GM18520 (cell line): ENCODE measurements at regions not wholly inside any gene's neighbourhood (a gene's known extent, or its start where the extent isn't known, plus 50 kb on each side); places are given as distances from the start of the nearest gene placed in this dataset.
"Not testable (repeated sequence)": the region's sequence is repeated elsewhere in the genome, so short reads cannot be mapped to it uniquely, and the experiment has no call there.

Experiments
- ATAC-seq: cut with Tn5 transposase; IDR thresholded peaks from one replicate; pipeline ENCODE4 v1.9.1; 2021; ENCODE audit not compliant: unreplicated experiment

DNA sequence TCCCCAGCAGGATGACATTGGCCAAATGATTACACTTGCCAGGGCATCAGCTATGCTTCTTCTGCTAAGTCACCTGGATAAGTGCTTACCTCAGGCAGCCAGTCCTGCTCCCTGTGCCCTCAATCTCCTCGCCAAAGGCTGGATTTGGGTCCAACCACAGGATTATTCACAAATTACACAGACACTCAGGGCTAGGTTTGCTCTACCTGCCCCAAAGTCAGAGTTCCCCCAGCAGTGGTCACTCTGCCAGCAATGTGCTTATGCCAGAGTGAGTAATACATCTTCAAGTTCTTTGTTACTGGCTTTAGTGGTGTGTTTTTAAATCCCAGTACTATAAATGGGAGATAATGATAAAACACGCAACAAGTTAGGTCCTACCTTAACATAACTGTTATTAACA lies 189.7 kb upstream of the SEMA3D start:
- no peak for ATAC-seq

GRCh38 chr7:85356916-85357315 lies 170.1 kb upstream of the SEMA3D start:
- no peak for ATAC-seq

GRCh38 chr7:85343484-85343883 lies 156.6 kb upstream of the SEMA3D start:
- no peak for ATAC-seq

GRCh38 chr7:85342781-85343180 lies 155.9 kb upstream of the SEMA3D start:
- no peak for ATAC-seq

- no peak for ATAC-seq
Observed at GRCh38 chr7:85341973-85342372, 155.1 kb upstream of the SEMA3D start.

DNA sequence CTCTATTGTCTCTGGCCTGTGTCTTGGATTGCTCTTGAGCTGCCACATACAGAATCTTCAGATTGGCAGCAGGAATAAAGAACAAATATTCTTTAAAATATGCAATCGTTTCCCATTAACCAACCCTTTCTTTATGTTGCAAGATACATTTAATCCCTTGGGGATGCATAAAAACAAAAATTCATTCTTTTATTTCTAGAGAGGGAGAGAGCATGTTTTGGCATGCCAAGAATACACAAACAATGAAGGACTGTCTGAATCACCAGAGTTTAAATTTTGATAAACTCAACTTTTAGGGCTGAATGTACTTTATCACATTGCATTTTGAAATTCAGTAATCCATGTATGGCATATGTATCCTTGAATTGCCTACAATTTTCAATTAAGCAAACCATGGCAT lies 154.3 kb upstream of the SEMA3D start:
- no peak for ATAC-seq

DNA sequence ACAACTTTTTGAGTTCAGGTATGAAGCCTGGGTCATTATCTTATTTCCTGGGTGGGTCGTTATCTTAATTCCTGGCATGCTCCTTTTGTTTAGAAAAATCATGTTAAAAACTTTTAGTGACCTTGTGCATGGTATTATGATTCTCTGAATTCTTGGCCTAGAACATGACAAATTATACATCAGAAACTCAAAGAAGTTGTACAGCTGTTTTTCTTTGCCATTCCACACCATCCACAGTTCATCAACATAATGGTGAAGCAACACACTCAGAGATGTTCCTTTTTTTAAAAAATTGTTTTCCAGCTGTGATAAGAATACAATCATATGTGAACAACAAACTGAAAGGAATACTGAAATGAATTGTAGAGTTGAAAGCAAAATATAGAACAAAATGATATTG lies 149.2 kb upstream of the SEMA3D start:
- ATAC-seq: no peak

DNA sequence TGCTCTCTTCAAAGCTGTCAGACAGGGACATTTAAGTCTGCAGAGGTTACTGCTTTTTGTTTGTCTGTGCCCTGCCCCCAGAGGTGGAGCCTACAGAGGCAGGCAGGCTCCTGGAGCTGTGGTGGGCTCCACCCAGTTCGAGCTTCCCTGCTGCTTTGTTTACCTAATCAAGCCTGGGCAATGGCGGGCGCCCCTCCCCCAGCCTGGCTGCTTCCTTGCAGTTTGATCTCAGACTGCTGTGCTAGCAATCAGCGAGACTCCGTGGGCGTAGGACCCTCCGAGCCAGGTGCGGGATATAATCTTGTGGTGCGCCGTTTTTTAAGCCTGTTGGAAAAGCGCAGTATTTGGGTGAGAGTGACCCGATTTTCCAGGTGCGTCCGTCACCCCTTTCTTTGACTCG lies 148.3 kb upstream of the SEMA3D start:
- not testable (repeated sequence) for ATAC-seq

DNA sequence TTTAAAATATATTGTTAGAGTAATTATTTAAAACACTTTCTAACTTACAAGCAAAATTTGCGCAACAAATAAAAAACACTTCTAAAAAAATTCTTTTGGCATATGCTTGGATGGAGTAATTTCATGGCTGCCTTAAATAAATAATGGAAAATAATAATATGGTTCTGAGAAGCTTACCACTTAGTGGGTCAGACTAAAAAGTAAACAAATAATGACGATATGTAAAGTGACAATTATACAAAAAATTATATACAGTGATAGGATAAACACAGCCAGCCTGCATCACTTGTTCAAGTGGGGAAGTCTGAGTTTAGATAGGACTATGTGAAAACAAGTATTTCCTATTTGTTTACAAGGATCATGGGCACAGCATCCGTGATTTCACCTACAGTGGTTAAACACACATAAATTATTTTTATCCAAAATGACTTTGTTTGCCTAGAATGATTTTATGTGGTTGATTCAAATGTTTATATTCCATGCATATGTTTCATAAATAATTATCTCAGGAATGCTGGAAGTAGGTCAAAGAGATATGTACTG lies 141.7 kb upstream of the SEMA3D start:
- no peak for ATAC-seq

GRCh38 chr7:85324145-85324799 lies 137.4 kb upstream of the SEMA3D start:
- ATAC-seq: no peak

DNA sequence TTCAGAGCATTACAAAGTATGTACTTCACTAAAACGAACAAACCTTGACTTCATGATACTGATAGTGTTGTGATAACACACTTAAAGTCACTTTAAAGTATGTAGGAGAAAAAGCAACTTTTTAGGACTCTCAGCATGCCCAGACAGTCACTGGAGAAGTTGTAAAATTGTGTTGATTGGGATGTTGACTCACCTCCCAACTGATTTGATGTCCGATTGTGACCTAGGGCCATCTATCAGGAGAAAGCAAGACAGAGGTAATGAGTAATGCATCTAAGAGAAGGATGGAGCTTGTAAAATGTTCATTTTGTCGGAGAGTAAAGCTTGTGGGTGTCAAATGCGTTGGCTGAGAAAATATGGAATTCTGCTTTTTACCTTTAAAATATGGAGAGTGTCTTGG lies 135.4 kb upstream of the SEMA3D start:
- no peak for ATAC-seq

DNA sequence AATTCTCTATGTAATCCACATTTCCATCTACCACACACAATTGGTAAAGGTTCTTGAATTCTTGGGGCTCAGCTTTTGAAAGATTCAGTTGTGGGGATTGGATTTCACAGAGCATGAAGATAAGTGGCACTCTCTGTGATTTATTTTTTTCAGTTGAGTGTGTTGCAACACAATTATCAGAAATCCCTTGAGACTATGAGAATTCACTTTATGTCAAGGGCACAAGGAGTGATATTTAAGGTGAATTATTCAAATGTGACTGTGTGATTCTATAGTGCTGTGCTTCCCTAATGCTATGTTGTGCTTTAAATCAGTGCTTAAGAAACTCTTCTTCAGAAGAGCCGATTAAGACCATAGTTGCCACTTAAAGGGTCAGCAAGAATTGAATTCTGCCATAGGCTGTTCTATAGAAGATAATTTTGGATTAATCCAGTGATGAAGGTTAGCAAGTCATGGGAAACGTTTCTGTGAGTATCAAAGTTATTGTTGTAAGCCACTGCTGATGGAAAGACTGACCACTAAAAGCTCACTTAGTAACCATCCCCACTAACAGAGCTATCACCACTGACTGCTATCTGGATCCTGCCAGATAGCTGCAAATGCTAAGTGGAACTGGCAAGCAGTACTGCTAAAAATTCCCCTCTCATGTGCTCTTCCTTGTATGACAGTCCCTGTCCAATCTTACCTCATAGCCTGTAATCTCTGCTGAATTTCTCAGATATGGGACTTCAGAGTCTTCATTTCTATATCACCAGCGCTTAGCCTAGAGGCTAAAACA lies 134.0 kb upstream of the SEMA3D start:
- no peak for ATAC-seq

DNA sequence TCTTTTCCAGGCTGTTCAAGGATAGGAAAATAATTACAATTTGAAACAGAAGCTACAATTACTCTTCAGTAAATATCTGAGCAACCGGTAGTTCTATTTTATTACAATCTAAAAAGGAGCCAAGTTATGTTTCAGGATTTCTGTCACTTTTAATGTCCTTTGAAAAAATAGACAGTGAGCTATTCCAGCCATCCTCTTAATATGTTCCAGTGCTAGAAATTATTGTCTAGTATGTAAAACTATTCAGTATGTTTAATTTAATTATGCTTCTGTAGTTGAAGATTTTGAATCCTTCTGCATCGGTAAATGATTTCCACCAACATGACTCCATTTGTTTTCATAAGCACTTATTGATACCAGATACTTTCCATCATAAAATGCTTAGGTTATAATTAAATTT lies 129.6 kb upstream of the SEMA3D start:
- ATAC-seq: no peak

DNA sequence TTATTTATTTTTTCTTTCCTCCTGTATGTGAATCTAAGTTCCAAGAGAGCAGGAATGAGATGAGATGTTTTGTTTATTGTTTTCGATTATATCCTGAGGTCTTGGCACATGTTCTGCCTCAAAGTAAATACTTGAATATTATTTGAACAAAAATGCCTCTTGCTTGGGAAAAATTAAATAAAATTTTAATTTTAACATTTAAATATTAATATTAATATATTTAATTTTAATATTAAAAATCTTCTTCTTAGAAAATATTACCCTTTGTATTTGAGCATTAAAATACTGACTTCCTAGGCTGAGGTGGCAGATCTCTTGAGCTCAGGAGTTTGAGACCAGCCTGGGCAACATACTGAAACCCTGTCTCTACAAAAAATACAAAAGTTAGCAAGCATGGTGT lies 123.4 kb upstream of the SEMA3D start:
- no peak for ATAC-seq

DNA sequence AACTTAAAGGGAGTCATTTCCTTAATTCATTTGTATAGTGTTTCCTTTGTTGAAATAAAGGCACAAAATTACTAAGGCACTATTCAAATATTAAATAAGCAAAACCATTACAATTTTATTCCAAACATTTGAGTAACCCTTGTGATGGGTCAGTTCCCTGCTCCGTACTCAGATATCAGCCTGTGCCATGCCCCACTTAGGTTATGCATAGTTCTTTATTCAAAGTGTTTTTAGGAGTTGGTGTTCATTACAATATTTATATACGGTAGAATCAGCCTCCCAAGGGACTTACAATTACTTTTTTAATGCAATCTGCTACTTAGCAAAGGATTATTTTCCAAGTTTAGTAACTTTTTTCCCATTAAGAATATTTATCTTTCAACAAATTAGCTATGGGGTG lies 119.3 kb upstream of the SEMA3D start:
- ATAC-seq: no peak

GRCh38 chr7:85294176-85294575 lies 107.3 kb upstream of the SEMA3D start:
- ATAC-seq: no peak

- peak; percentile 47 for ATAC-seq
Observed at GRCh38 chr7:85292908-85293576, 106.2 kb upstream of the SEMA3D start.

DNA sequence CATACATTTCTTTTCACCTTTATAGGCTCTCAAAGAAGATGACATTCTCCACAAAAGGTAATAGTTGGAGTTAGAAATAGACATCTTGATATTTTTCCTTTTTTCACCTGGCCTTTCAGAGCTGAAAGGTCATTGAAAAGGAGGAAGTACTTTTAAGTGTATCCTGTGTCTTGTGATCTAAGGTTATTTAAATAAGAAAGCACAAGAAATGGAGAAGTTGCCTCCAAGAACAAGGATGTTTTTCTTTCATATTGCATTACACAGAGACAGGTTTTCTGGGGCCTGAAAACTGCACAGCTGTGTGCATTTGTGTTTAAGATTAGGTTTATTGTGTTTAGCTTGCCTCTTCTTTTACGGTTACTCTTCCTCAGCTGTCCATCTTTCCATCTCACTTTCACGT lies 103.4 kb upstream of the SEMA3D start:
- ATAC-seq: no peak

- no peak for ATAC-seq
Observed at GRCh38 chr7:85289279-85289678, 102.4 kb upstream of the SEMA3D start.

DNA sequence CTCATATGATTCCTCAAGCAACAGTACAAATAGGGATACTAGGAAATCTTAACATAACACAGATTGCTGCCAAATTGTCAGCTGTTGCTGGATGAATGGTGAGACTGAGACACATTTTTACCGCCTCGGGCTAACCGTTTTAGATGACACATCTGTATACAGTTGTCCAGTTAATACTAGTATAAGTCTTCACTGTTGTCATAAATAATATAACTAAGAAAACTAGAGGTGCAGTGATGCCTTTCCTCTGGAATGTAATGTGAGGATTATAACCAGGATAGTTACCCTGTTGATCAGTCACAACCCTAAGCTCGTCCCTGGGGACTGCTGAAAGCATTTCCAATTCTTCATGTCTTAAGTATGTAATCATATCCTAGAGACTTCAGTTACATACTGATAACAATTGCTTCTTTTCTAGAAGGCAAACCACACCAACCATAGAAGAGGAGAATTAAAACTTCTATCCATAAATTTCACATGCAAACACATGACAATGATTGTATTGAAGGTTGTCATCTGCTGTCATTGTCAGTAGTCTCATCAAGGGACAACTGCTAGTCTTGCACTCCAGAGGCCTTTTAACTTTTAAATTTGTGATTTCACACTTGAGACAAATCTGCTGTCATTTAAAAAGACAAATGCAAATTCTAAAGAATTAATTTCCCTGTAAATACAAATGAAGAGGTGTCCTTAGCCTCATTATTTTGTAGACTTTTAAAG lies 100.4 kb upstream of the SEMA3D start:
- no peak for ATAC-seq

GRCh38 chr7:85286446-85286845 lies 99.6 kb upstream of the SEMA3D start:
- no peak for ATAC-seq
